ENCODE measurements at regions not wholly inside any gene's neighbourhood (a gene's known extent, or its start where the extent isn't known, plus 50 kb on each side); places are given as distances from the start of the nearest gene placed in this dataset.

DNA sequence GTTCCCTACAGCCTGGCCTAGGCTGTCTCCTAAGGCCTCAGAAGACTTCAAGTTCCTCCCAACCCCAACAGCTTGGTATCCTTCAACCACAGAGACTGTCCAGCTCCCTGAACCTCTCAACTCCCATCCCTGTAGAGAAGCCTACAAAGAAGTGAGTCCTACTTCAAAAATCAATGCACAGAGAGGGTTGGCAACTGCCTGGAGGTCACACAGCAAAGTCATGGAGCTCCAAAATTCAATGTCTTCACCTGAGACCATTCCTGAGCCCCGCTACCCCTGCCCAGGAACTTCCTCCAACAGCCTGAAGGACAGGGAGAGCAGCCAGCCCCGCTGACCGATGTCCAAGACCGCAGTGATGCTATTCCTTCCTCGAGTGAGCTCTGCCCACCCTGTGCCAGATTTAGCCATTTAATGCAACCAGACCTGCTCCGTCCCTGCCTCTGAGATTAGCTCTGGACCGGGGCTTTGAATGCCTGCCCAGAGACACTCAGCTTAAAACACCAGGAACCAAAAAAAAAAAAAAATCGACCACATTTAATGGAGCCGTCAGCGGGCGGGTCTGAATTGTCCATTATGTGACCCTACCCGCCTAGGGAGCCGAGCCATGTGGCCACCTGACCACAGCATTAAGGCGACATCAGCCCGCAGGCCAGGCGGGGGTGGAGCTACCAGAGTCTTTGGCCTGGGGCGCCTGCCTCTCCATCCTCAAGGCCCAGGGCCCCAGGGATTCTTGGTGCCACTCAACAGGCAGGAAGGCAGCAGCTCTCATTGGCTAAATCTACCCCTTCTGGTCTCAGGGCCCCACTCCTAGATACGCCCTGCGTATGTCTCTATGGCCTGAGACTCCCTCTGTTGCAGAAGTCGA is 148.6 kb downstream of the SYF2 start:
- H2AK9ac ChIP-seq (replicated peaks; ENCODE audit: low read depth, low read length, poor library complexity) = no peak overlapping the region
- intact Hi-C loops (cut with micrococcal nuclease) (no loop called here), in situ Hi-C loops (cut with MboI; ENCODE audit: low sequenced_read_pairs) (no loop called here), dilution Hi-C loops (cut with HindIII; ENCODE audit: low sequenced_read_pairs, unreplicated experiment) (no loop called here)
- no peak overlapping the region for H4K5ac ChIP-seq (ENCODE audit: low read depth, low read length)
- no peak overlapping the region for H2BK5ac ChIP-seq (ENCODE audit: low read depth, low read length, poor library complexity, severe bottlenecking)
- no TSS peak for BruUV-seq (replicated peaks)
- no peak for ATAC-seq (ENCODE audit: low read depth)
- H3K14ac ChIP-seq (replicated peaks; ENCODE audit: low read depth, low read length) = no peak overlapping the region
- no peak overlapping the region for H2AK5ac ChIP-seq (ENCODE audit: low read depth, low read length)
- no peak overlapping the region for H3K4me2 ChIP-seq (ENCODE audit: low read depth, low read length)
- H3K9me3 ChIP-seq (ENCODE audit: control insufficient read depth, insufficient read depth, low read length) = no peaks in the 10 kb centered on the region
- no peak overlapping the region for H3K9ac ChIP-seq (ENCODE audit: low read depth, low read length)
- no peak overlapping the region for H4K91ac ChIP-seq (ENCODE audit: insufficient read depth, low read depth, low read length)
- no peak for TF ChIP-seq SMC3 (IDR thresholded peaks at IDR 0.05; ENCODE audit: low read depth, low read length)
- no peak for TF ChIP-seq RCOR1 (IDR thresholded peaks at IDR 0.05; ENCODE audit: insufficient replicate concordance, low read length)
- no peak for TF ChIP-seq RAD21 (IDR thresholded peaks at IDR 0.05; ENCODE audit: low read length)
- TF ChIP-seq NFE2L2 (IDR thresholded peaks at IDR 0.05; ENCODE audit: low read depth, low read length) = no peak
- H3K36me3 ChIP-seq (ENCODE audit: control insufficient read depth, insufficient read depth, low read length) = no peaks in the 10 kb centered on the region
- H2BK20ac ChIP-seq (ENCODE audit: low read depth, low read length) = no peak overlapping the region
- H3K23ac ChIP-seq (ENCODE audit: low read depth, low read length) = no peak overlapping the region
- CTCF ChIA-PET = no interaction called here
- POLR2A ChIA-PET (ENCODE audit: unreplicated experiment) = no interaction called here
- no peak overlapping the region for H4K8ac ChIP-seq (ENCODE audit: low read depth in 2 of 2, low read length in 2 of 2)
- WGBS, 2 experiments (ENCODE audit: extremely low coverage in 2 of 2, insufficient read length in 1 of 2) = 71% methylated on average over 7 of the region's 20 CpGs; no CpG with 5 or more reads in 1 of the 2 experiments
- H3K4ac ChIP-seq (ENCODE audit: low read depth, low read length) = no peak overlapping the region
- H3K79me1 ChIP-seq (ENCODE audit: low read depth in 1 of 2, low read length in 2 of 2) = no peaks in the 10 kb centered on the region
- H2BK120ac ChIP-seq (ENCODE audit: low read depth, low read length) = no peak overlapping the region
- no peak overlapping the region for H3K27ac ChIP-seq (ENCODE audit: insufficient read depth, low read length)
- no peak overlapping the region for H2BK15ac ChIP-seq (ENCODE audit: low read depth, low read length)
- no peak for DNase-seq
- H3K4me3 ChIP-seq (ENCODE audit: insufficient read depth, low read depth, low read length) = no peak overlapping the region
- no peak overlapping the region for H3K56ac ChIP-seq (ENCODE audit: extremely low read depth, insufficient read depth, low read length)
- peaks cover 62% of the 10 kb centered on the region for H3K27me3 ChIP-seq (ENCODE audit: control insufficient read depth, insufficient read depth, low read length)
- H3K9me1 ChIP-seq (ENCODE audit: insufficient read depth, low read length) = no peaks in the 10 kb centered on the region
- no peak overlapping the region for H2AFZ ChIP-seq (replicated peaks; ENCODE audit: low read length, poor library complexity)
- H4K20me1 ChIP-seq (ENCODE audit: insufficient read depth, low read length) = no peaks in the 10 kb centered on the region; the same call in 1 of the 2 replicates
- no peaks in the 10 kb centered on the region for H3K4me1 ChIP-seq (ENCODE audit: control insufficient read depth, insufficient read depth, low read length)
- no peak overlapping the region for H3K18ac ChIP-seq (ENCODE audit: low read depth, low read length)

Measured in IMR-90 (cell line).